ENCODE measurements at regions not wholly inside any gene's neighbourhood (a gene's known extent, or its start where the extent isn't known, plus 50 kb on each side); places are given as distances from the start of the nearest gene placed in this dataset.

- TF ChIP-seq CTCF (IDR thresholded peaks at IDR 0.05) (no peak), POLR2A (IDR thresholded peaks at IDR 0.05) (no peak)
Observed at GRCh38 chr5:2680979-2681378, 70.5 kb downstream of the IRX2 start.

Data from suprapubic skin (tissue), 3 donors.